Endothelial cell of hepatic sinusoid (primary cell): ENCODE measurements at regions not wholly inside any gene's neighbourhood (a gene's known extent, or its start where the extent isn't known, plus 50 kb on each side); places are given as distances from the start of the nearest gene placed in this dataset.
"Not testable (repeated sequence)": the region's sequence is repeated elsewhere in the genome, so short reads cannot be mapped to it uniquely, and the experiment has no call there.

Source experiments
- in situ Hi-C: cut with HindIII; loops from 2 replicates; pipeline ENCODE4 v1.10.0; 2017; ENCODE audit warnings: low sequenced_read_pairs

- in situ Hi-C loops: not testable (repeated sequence)
Measured at GRCh38 chr1:91207691-91208090, 185.9 kb upstream of the ZNF644 start.

GRCh38 chr1:91204150-91204549 lies 182.3 kb upstream of the ZNF644 start:
- in situ Hi-C loops: not testable (repeated sequence)

GRCh38 chr1:91201694-91202093 lies 179.9 kb upstream of the ZNF644 start:
- in situ Hi-C loops: no loop called here

- in situ Hi-C loops: no loop called here
Measured at GRCh38 chr1:91201176-91201575, 179.3 kb upstream of the ZNF644 start.

GRCh38 chr1:91200675-91201074 lies 178.8 kb upstream of the ZNF644 start:
- in situ Hi-C loops: no loop called here

GRCh38 chr1:91199988-91200387 lies 178.2 kb upstream of the ZNF644 start:
- in situ Hi-C loops: no loop called here

- in situ Hi-C loops: no loop called here
Measured at GRCh38 chr1:91190996-91191395, 169.2 kb upstream of the ZNF644 start.

- in situ Hi-C loops: no loop called here
Measured at GRCh38 chr1:91189096-91189495, 167.3 kb upstream of the ZNF644 start.

- in situ Hi-C loops: not testable (repeated sequence)
Measured at GRCh38 chr1:91182807-91183206, 161.0 kb upstream of the ZNF644 start.

GRCh38 chr1:91176250-91176649 lies 154.4 kb upstream of the ZNF644 start:
- in situ Hi-C loops: no loop called here

GRCh38 chr1:91174734-91175133 lies 152.9 kb upstream of the ZNF644 start:
- in situ Hi-C loops: no loop called here

- in situ Hi-C loops: no loop called here
Measured at GRCh38 chr1:91173346-91173890, 151.6 kb upstream of the ZNF644 start.

GRCh38 chr1:91172541-91172940 lies 150.7 kb upstream of the ZNF644 start:
- in situ Hi-C loops: no loop called here

- in situ Hi-C loops: no loop called here
Measured at GRCh38 chr1:91171898-91172297, 150.1 kb upstream of the ZNF644 start.

- in situ Hi-C loops: no loop called here
Measured at GRCh38 chr1:91170571-91170970, 148.7 kb upstream of the ZNF644 start.

GRCh38 chr1:91166106-91166712 lies 144.4 kb upstream of the ZNF644 start:
- in situ Hi-C loops: no loop called here

- in situ Hi-C loops: no loop called here
Measured at GRCh38 chr1:91165033-91165654, 143.3 kb upstream of the ZNF644 start.

GRCh38 chr1:91162613-91163012 lies 140.8 kb upstream of the ZNF644 start:
- in situ Hi-C loops: no loop called here

GRCh38 chr1:91161749-91162148 lies 139.9 kb upstream of the ZNF644 start:
- in situ Hi-C loops: no loop called here

- in situ Hi-C loops: no loop called here
Measured at GRCh38 chr1:91161166-91161565, 139.3 kb upstream of the ZNF644 start.

GRCh38 chr1:91160363-91161075 lies 138.7 kb upstream of the ZNF644 start:
- in situ Hi-C loops: no loop called here

GRCh38 chr1:91153341-91153740 lies 131.5 kb upstream of the ZNF644 start:
- in situ Hi-C loops: no loop called here
